OCI-LY7 (cell line): ENCODE measurements at regions not wholly inside any gene's neighbourhood (a gene's known extent, or its start where the extent isn't known, plus 50 kb on each side); places are given as distances from the start of the nearest gene placed in this dataset.

Source experiments
- CTCF ChIP-seq: fragments of 200-600 bp; sonication (generic); conservative IDR thresholded peaks from 2 replicates; pipeline ENCODE4 v1.5.1; 2014; ENCODE audit warnings: mild to moderate bottlenecking, antibody characterized with exemption, low read length, moderate library complexity, mixed read lengths
- EZH2phosphoT487 ChIP-seq: fragments of 200-600 bp; sonication (generic); IDR thresholded peaks from 2 replicates; pipeline ENCODE4 v1.6.1; 2018; ENCODE audit warnings: low read depth, borderline replicate concordance, mild to moderate bottlenecking, mixed run types, antibody characterized with exemption, low read length, moderate library complexity, mixed read lengths

GRCh38 chr10:53063805-53064204 is 291.2 kb upstream of the MBL2 start:
- TF ChIP-seq CTCF (no peak), EZH2phosphoT487 (no peak)
